H9 (cell line): ENCODE measurements at regions not wholly inside any gene's neighbourhood (a gene's known extent, or its start where the extent isn't known, plus 50 kb on each side); places are given as distances from the start of the nearest gene placed in this dataset.

Experiments used
- DNase-seq: peaks from one replicate; pipeline ENCODE4 v3.0.0-alpha.2; 2017
- H2AFZ ChIP-seq: one replicate; pipeline ENCODE4 v1.6.1; 2013; ENCODE audit warnings: mild to moderate bottlenecking, low read length, control low read depth, moderate library complexity
- H2AK5ac ChIP-seq: 2 replicates; pipeline ENCODE4 v1.6.1; 2013; ENCODE audit warnings: low read length, control low read depth, mixed read lengths; ENCODE audit not compliant: insufficient read length
- H2BK120ac ChIP-seq: one replicate; pipeline ENCODE4 v1.6.1; 2013; ENCODE audit warnings: low read depth, mild to moderate bottlenecking, low read length, control low read depth, inconsistent platforms; ENCODE audit not compliant: poor library complexity, severe bottlenecking
- H2BK12ac ChIP-seq: 2 replicates; pipeline ENCODE4 v1.6.1; 2013; ENCODE audit warnings: low read length, control low read depth, mixed read lengths, low read depth; ENCODE audit not compliant: insufficient read length
- H2BK15ac ChIP-seq: 2 replicates; pipeline ENCODE4 v1.6.1; 2013; ENCODE audit warnings: low read depth, low read length, control low read depth
- H2BK20ac ChIP-seq: one replicate; pipeline ENCODE4 v1.6.1; 2013; ENCODE audit warnings: low read depth, mild to moderate bottlenecking, low read length, control low read depth, inconsistent platforms; ENCODE audit not compliant: poor library complexity, severe bottlenecking
- H2BK5ac ChIP-seq: 2 replicates; pipeline ENCODE4 v1.6.1; 2013; ENCODE audit warnings: low read length, control low read depth, mixed read lengths; ENCODE audit not compliant: insufficient read length
- H3K14ac ChIP-seq: 2 replicates; pipeline ENCODE4 v1.6.1; 2013; ENCODE audit warnings: low read length, control low read depth; ENCODE audit not compliant: insufficient read depth
- H3K18ac ChIP-seq: 2 replicates; pipeline ENCODE4 v1.6.1; 2013; ENCODE audit warnings: low read depth, mild to moderate bottlenecking, mixed read lengths, low read length, control low read depth; ENCODE audit not compliant: insufficient read length
- H3K23ac ChIP-seq: 2 replicates; pipeline ENCODE4 v1.6.1; 2013; ENCODE audit warnings: low read length, control low read depth, mixed read lengths, low read depth; ENCODE audit not compliant: insufficient read length
- H3K23me2 ChIP-seq: 2 replicates; pipeline ENCODE4 v1.6.1; 2013; ENCODE audit warnings: low read depth, mild to moderate bottlenecking, mixed read lengths, low read length, control low read depth; ENCODE audit not compliant: insufficient read length, poor library complexity, severe bottlenecking
- H3K27ac ChIP-seq: 2 replicates; pipeline ENCODE4 v1.5.1; 2013; ENCODE audit warnings: low read length, control low read depth, mixed read lengths, low read depth; ENCODE audit not compliant: insufficient read length
- H3K27me3 ChIP-seq: 2 replicates; pipeline ENCODE4 v1.6.1; 2013; ENCODE audit warnings: low read length, control low read depth, inconsistent platforms; ENCODE audit not compliant: insufficient read depth
- H3K4ac ChIP-seq: 2 replicates; pipeline ENCODE4 v1.6.1; 2013; ENCODE audit warnings: low read depth, mild to moderate bottlenecking, control low read depth, inconsistent platforms, low read length, moderate library complexity
- H3K4me1 ChIP-seq: 2 replicates; pipeline ENCODE4 v1.6.1; 2013; ENCODE audit warnings: low read length, control low read depth, inconsistent platforms; ENCODE audit not compliant: insufficient read depth
- H3K4me2 ChIP-seq: 2 replicates; pipeline ENCODE4 v1.6.1; 2013; ENCODE audit warnings: low read length, control low read depth, mixed read lengths; ENCODE audit not compliant: insufficient read length, insufficient read depth
- H3K56ac ChIP-seq: 2 replicates; pipeline ENCODE4 v1.6.1; 2013; ENCODE audit warnings: low read depth, mild to moderate bottlenecking, mixed read lengths, low read length, control low read depth; ENCODE audit not compliant: insufficient read length
- H3K79me1 ChIP-seq: 2 replicates; pipeline ENCODE4 v1.6.1; 2013; ENCODE audit warnings: low read depth, mild to moderate bottlenecking, moderate library complexity, low read length, control low read depth, inconsistent platforms; ENCODE audit not compliant: insufficient read depth, poor library complexity, severe bottlenecking
- H3K79me2 ChIP-seq: 2 replicates; pipeline ENCODE4 v1.6.1; 2013; ENCODE audit warnings: low read length, control low read depth, inconsistent platforms; ENCODE audit not compliant: insufficient read depth
- H3K9ac ChIP-seq: 2 replicates; pipeline ENCODE4 v1.6.1; 2013; ENCODE audit warnings: low read length, control low read depth, mixed read lengths; ENCODE audit not compliant: insufficient read length; ENCODE audit errors: extremely low read depth
- H3K9me3 ChIP-seq: one replicate; pipeline ENCODE4 v1.6.1; 2013; ENCODE audit warnings: low read depth, low read length, inconsistent platforms; ENCODE audit not compliant: control insufficient read depth
- H3T11ph ChIP-seq: one replicate; pipeline ENCODE4 v1.6.1; 2013; ENCODE audit warnings: mild to moderate bottlenecking, low read length, control low read depth, inconsistent platforms
- H4K20me1 ChIP-seq: one replicate; pipeline ENCODE4 v1.6.1; 2013; ENCODE audit not compliant: control insufficient read depth, insufficient read length, insufficient read depth
- H4K5ac ChIP-seq: 2 replicates; pipeline ENCODE4 v1.6.1; 2013; ENCODE audit warnings: low read depth, mild to moderate bottlenecking, mixed read lengths, low read length, control low read depth; ENCODE audit not compliant: insufficient read length
- H4K8ac ChIP-seq: replicated peaks from 2 replicates; pipeline ENCODE4 v1.6.1; 2013; ENCODE audit warnings: low read length, control low read depth, mixed read lengths, low read depth; ENCODE audit not compliant: insufficient read length
- H4K91ac ChIP-seq: 2 replicates; pipeline ENCODE4 v1.6.1; 2013; ENCODE audit warnings: low read depth, mild to moderate bottlenecking, moderate library complexity, mixed read lengths, low read length, control low read depth; ENCODE audit not compliant: insufficient read length
- H3K27ac Mint-ChIP-seq, 3 experiments: 2 replicates in 2 of 3; 3 replicates in 1 of 3; pipeline ENCODE4 v1.8.0; 2020 to 2021; ENCODE audit warnings: mixed read lengths in 3 of 3, mild to moderate bottlenecking in 1 of 3, moderate library complexity in 1 of 3
- H3K27me3 Mint-ChIP-seq: 2 replicates; pipeline ENCODE4 v1.8.0; 2021; ENCODE audit warnings: low read depth, mild to moderate bottlenecking, moderate library complexity, mixed read lengths
- H3K36me3 Mint-ChIP-seq, 3 experiments: 2 replicates in 2 of 3; 3 replicates in 1 of 3; pipeline ENCODE4 v1.8.0; 2020 to 2021; ENCODE audit warnings: low read depth in 3 of 3, mixed read lengths in 3 of 3; ENCODE audit not compliant: insufficient read depth in 1 of 3
- H3K4me1 Mint-ChIP-seq, 2 experiments: 2 replicates each; pipeline ENCODE4 v1.8.0; 2020; ENCODE audit warnings: mixed read lengths in 2 of 2
- H3K4me3 Mint-ChIP-seq, 2 experiments: 2 replicates in 1 of 2; 3 replicates in 1 of 2; pipeline ENCODE4 v1.8.0; 2020 to 2021; ENCODE audit warnings: mild to moderate bottlenecking in 2 of 2, mixed read lengths in 2 of 2, moderate library complexity in 1 of 2
- H3K9me3 Mint-ChIP-seq, 2 experiments: 2 replicates in 1 of 2; 3 replicates in 1 of 2; pipeline ENCODE4 v1.8.0; 2020; ENCODE audit warnings: mild to moderate bottlenecking in 2 of 2, mixed read lengths in 2 of 2, moderate library complexity in 1 of 2
- WGBS: extraction: QIAGEN DNeasy Blood & Tissue Kit; methylation state at CpG from one replicate; pipeline ENCODE4 v1.1.7; 2013; ENCODE audit warnings: missing lambda C conversion rate, low lambda C conversion rate, mixed read lengths; ENCODE audit not compliant: insufficient read length; ENCODE audit errors: extremely low coverage; 5-methylcytosine and 5-hydroxymethylcytosine counted together
- TF ChIP-seq, protein P1 (sequence below): fragments of 200-600 bp; sonication (generic); conservative IDR thresholded peaks from 3 replicates; pipeline ENCODE4 v1.8.0; 2021; ENCODE audit warnings: antibody characterized with exemption, mild to moderate bottlenecking

DNA sequence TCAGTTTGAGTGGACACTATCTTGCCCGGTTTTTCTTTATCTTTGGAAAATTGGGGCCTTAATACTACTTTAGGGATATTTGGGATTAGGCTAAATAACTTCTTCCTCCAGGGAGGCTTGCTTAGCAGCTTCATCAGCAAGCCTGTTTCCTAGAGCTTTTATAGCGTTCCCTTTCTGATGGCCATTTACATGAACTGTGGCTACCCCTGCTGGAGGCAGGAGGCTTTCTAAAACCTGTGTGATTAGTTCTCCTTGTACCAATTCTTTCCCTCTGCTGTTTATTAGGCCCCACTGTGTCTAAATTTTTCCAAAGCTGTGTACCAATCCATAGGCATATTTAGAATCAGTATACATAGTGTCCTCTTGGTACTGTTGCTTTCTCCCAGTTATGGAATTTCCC lies 61.7 kb upstream of the CNTNAP2 start:
- Histone ChIP-seq H3K79me2 (no peaks in the 10 kb centered on the region), H2BK5ac (no peak overlapping the region), H3K27ac (no peak overlapping the region), H3K79me1 (no peaks in the 10 kb centered on the region), H3K4ac (no peak overlapping the region), H4K91ac (no peak overlapping the region), H2BK120ac (no peak overlapping the region), H3K23ac (no peak overlapping the region), H4K20me1 (no peaks in the 10 kb centered on the region), H3K18ac (no peak overlapping the region), H3K14ac (no peak overlapping the region), H4K5ac (no peak overlapping the region), H2AFZ (no peak overlapping the region), H3K23me2 (no peaks in the 10 kb centered on the region), H3K4me2 (no peak overlapping the region), H3K9me3 (no peaks in the 10 kb centered on the region), H4K8ac (no peak overlapping the region), H2AK5ac (no peak overlapping the region), H3K4me1 (no peaks in the 10 kb centered on the region), H3K27me3 (no peaks in the 10 kb centered on the region), H3K56ac (no peak overlapping the region), H3K9ac (no peak overlapping the region), H2BK20ac (no peak overlapping the region), H2BK12ac (no peak overlapping the region), H3T11ph (no peak overlapping the region), H2BK15ac (no peak overlapping the region)
- TF ChIP-seq, protein P1, sequence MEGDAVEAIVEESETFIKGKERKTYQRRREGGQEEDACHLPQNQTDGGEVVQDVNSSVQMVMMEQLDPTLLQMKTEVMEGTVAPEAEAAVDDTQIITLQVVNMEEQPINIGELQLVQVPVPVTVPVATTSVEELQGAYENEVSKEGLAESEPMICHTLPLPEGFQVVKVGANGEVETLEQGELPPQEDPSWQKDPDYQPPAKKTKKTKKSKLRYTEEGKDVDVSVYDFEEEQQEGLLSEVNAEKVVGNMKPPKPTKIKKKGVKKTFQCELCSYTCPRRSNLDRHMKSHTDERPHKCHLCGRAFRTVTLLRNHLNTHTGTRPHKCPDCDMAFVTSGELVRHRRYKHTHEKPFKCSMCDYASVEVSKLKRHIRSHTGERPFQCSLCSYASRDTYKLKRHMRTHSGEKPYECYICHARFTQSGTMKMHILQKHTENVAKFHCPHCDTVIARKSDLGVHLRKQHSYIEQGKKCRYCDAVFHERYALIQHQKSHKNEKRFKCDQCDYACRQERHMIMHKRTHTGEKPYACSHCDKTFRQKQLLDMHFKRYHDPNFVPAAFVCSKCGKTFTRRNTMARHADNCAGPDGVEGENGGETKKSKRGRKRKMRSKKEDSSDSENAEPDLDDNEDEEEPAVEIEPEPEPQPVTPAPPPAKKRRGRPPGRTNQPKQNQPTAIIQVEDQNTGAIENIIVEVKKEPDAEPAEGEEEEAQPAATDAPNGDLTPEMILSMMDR = peak; percentile 48
- Mint-ChIP-seq H3K4me1 (no peaks in the 10 kb centered on the region; a peak in 1 of 4 replicates), H3K27me3 (no peaks in the 10 kb centered on the region), H3K27ac (no peak overlapping the region), H3K4me3 (no peak overlapping the region), H3K9me3 (no peaks in the 10 kb centered on the region), H3K36me3 (no peaks in the 10 kb centered on the region)
- no CpG with 5 or more reads among the region's 2 CpGs for WGBS
- no peak for DNase-seq
